HCT116 (cell line): ENCODE measurements at regions not wholly inside any gene's neighbourhood (a gene's known extent, or its start where the extent isn't known, plus 50 kb on each side); places are given as distances from the start of the nearest gene placed in this dataset.

Experiments used
- ATAC-seq: fragments of 200-7000 bp; cut with Tn5 transposase; 2 replicates; pipeline ENCODE4 v1.9.1; 2020; ENCODE audit warnings: mild to moderate bottlenecking, moderate library complexity
- BruUV-seq: library from RNA; stranded (reverse); fragments of 400-500 nt; replicated peaks from 2 replicates; lab custom pipeline; 2021; lab: Mats Ljungman, UMichigan
- CTCF ChIA-PET: fragments of 300-600 bp; sonication (Branson Sonifier 250); formaldehyde crosslinking; loops from one replicate; lab custom pipeline; 2021; ENCODE audit warnings: antibody characterized with exemption; lab: Charles Lee
- POLR2A ChIA-PET: fragments of 300-600, 350-600 bp; sonication (Branson Sonifier 250); formaldehyde crosslinking; loops from one replicate; lab custom pipeline; 2021; ENCODE audit warnings: antibody characterized with exemption; lab: Charles Lee
- RAD21 ChIA-PET, 2 experiments: fragments of 300-600 bp; sonication (Branson Sonifier 250); formaldehyde crosslinking; loops; one replicate each; lab custom pipeline; 2023; ENCODE audit warnings: low total read pairs in 2 of 2; ENCODE audit not compliant: uncharacterized antibody in 2 of 2, unreplicated experiment in 2 of 2, low non-redundant PET in 1 of 2; lab: Charles Lee
- DNase-seq: peaks from one replicate; pipeline ENCODE4 v3.0.0-alpha.2; 2010; ENCODE audit warnings: low read depth, low spot score
- H2AFZ ChIP-seq: fragments of 200-600 bp; shearing (Covaris generic), sonication (generic); 2 replicates; pipeline ENCODE4 v1.6.1; 2017; ENCODE audit warnings: low read depth, mixed run types, mixed read lengths, antibody characterized with exemption, low read length; ENCODE audit not compliant: poor library complexity, severe bottlenecking
- H3K27ac ChIP-seq: 2 replicates; pipeline ENCODE4 v1.5.1; 2012; ENCODE audit warnings: low read depth, low read length
- H3K27me3 ChIP-seq: fragments of 200-600 bp; sonication (generic); 2 replicates; pipeline ENCODE4 v1.6.1; 2016; ENCODE audit warnings: mixed run types, low read length, mixed read lengths; ENCODE audit not compliant: insufficient read depth
- H3K36me3 ChIP-seq, 2 experiments: fragments of 200-500 bp in 1 of 2; fragments of 200-600 bp in 1 of 2; sonication (Bioruptor generic) in 1 of 2; sonication (generic) in 1 of 2; 2 replicates each; pipeline versions ENCODE4 v1.5.1 to v1.6.1; 2014 to 2016; ENCODE audit warnings: low read length in 2 of 2, inconsistent platforms in 1 of 2, mixed read lengths in 1 of 2, mixed run types in 1 of 2; ENCODE audit not compliant: insufficient read depth in 2 of 2, control insufficient read depth in 1 of 2
- H3K4me1 ChIP-seq, 2 experiments: fragments of 200-600 bp in 1 of 2; sonication (generic) in 1 of 2; 2 replicates each; pipeline versions ENCODE4 v1.5.1 to v1.6.1; 2012 to 2017; ENCODE audit warnings: low read length in 2 of 2, inconsistent platforms in 1 of 2, mild to moderate bottlenecking in 1 of 2, mixed read lengths in 1 of 2, mixed run types in 1 of 2, moderate library complexity in 1 of 2; ENCODE audit not compliant: insufficient read depth in 2 of 2, control insufficient read depth in 1 of 2
- H3K4me2 ChIP-seq: fragments of 200-600 bp; sonication (generic); 2 replicates; pipeline ENCODE4 v1.6.1; 2017; ENCODE audit warnings: mixed run types, low read length, mixed read lengths
- H3K4me3 ChIP-seq, 2 experiments: fragments of 200-600 bp in 1 of 2; sonication (generic) in 1 of 2; replicated peaks in 1 of 2; 2 replicates each; pipeline ENCODE4 v1.5.1; 2011 to 2016; ENCODE audit warnings: low read length in 2 of 2, control low read depth in 1 of 2, low read depth in 1 of 2, mild to moderate bottlenecking in 1 of 2, mixed read lengths in 1 of 2, mixed run types in 1 of 2
- H3K79me2 ChIP-seq: fragments of 200-600 bp; sonication (generic); 2 replicates; pipeline ENCODE4 v1.6.1; 2017; ENCODE audit warnings: mild to moderate bottlenecking, mixed run types, low read length, moderate library complexity, mixed read lengths; ENCODE audit not compliant: insufficient read depth
- H3K9ac ChIP-seq: fragments of 200-600 bp; sonication (generic); 2 replicates; pipeline ENCODE4 v1.6.1; 2016; ENCODE audit warnings: low read length, mixed read lengths
- H3K9me2 ChIP-seq: fragments of 200-600 bp; sonication (generic), shearing (Covaris generic); 2 replicates; pipeline ENCODE4 v1.6.1; 2017; ENCODE audit warnings: mixed run types, mild to moderate bottlenecking, moderate library complexity; ENCODE audit not compliant: insufficient read depth
- H3K9me3 ChIP-seq, 2 experiments: fragments of 200-500 bp in 1 of 2; fragments of 200-600 bp in 1 of 2; sonication (Bioruptor generic) in 1 of 2; sonication (generic) in 1 of 2; 2 replicates each; pipeline ENCODE4 v1.6.1; 2014 to 2017; ENCODE audit warnings: low read length in 2 of 2, mixed read lengths in 2 of 2, inconsistent platforms in 1 of 2, low read depth in 1 of 2, mild to moderate bottlenecking in 1 of 2, mixed run types in 1 of 2, moderate library complexity in 1 of 2; ENCODE audit not compliant: control insufficient read depth in 1 of 2, insufficient read depth in 1 of 2
- H4K20me1 ChIP-seq: fragments of 200-600 bp; sonication (generic), shearing (Covaris generic); 2 replicates; pipeline ENCODE4 v1.6.1; 2017; ENCODE audit warnings: mixed run types, mild to moderate bottlenecking, moderate library complexity; ENCODE audit not compliant: insufficient read depth
- EGR1 ChIP-seq: IDR thresholded peaks from 2 replicates; pipeline ENCODE4 v1.6.1; 2012; ENCODE audit warnings: low read depth
- ELF1 ChIP-seq: IDR thresholded peaks from 2 replicates; pipeline ENCODE4 v1.6.1; 2012; ENCODE audit warnings: low read depth, borderline replicate concordance
- EZH2 ChIP-seq: fragments of 200-600 bp; sonication (generic); IDR thresholded peaks from 2 replicates; pipeline ENCODE4 v1.6.1; 2017; ENCODE audit warnings: antibody characterized with exemption, mixed run types
- EZH2phosphoT487 ChIP-seq: fragments of 200-600 bp; IDR thresholded peaks from 2 replicates; pipeline ENCODE4 v1.6.1; 2018; ENCODE audit warnings: antibody characterized with exemption, borderline replicate concordance
- FOSL1 ChIP-seq: IDR thresholded peaks from 2 replicates; pipeline ENCODE4 v1.6.1; 2012; ENCODE audit warnings: low read depth
- JUND ChIP-seq: IDR thresholded peaks from 2 replicates; pipeline ENCODE4 v1.6.1; 2012
- POLR2A ChIP-seq: IDR thresholded peaks from 2 replicates; pipeline ENCODE4 v1.7.0; 2011; ENCODE audit warnings: borderline replicate concordance; ENCODE audit not compliant: insufficient read depth, insufficient read length; ENCODE audit errors: extremely low read depth
- POLR2AphosphoS5 ChIP-seq: IDR thresholded peaks from 2 replicates; pipeline ENCODE4 v1.6.1; 2011; ENCODE audit warnings: mild to moderate bottlenecking, low read depth, low read length, moderate library complexity
- SIN3A ChIP-seq: IDR thresholded peaks from 2 replicates; pipeline ENCODE4 v1.6.1; 2012; ENCODE audit warnings: low read depth
- SRF ChIP-seq: IDR thresholded peaks from 2 replicates; pipeline ENCODE4 v1.6.1; 2012; ENCODE audit warnings: low read depth
- YY1 ChIP-seq: IDR thresholded peaks from 2 replicates; pipeline ENCODE4 v1.6.1; 2011; ENCODE audit warnings: low read length, low read depth, moderate library complexity, mild to moderate bottlenecking; ENCODE audit not compliant: insufficient replicate concordance; ENCODE audit errors: extremely low read depth
- ZFX ChIP-seq: fragments of 450-650 bp; IDR thresholded peaks from 2 replicates; pipeline ENCODE4 v1.6.1; 2017
- ZNF274 ChIP-seq: fragments of 200-500 bp; sonication (Bioruptor generic); IDR thresholded peaks from 2 replicates; pipeline ENCODE4 v1.6.1; 2014; ENCODE audit warnings: mild to moderate bottlenecking, low read depth, low read length, inconsistent platforms
- intact Hi-C: fragments of 100-400 bp; cut with micrococcal nuclease; formaldehyde crosslinking; loops from 2 replicates; pipeline ENCODE4 v1.10.0; 2022
- TF ChIP-seq, protein P1 (sequence below), 3 experiments: fragments of 200-600 bp in 1 of 3; sonication (generic) in 1 of 3; IDR thresholded peaks in 2 of 3; conservative IDR thresholded peaks in 1 of 3; 2 replicates each; pipeline ENCODE4 v1.5.1; 2012 to 2017; ENCODE audit warnings: low read depth in 2 of 3, low read length in 2 of 3, antibody characterized with exemption in 1 of 3, borderline replicate concordance in 1 of 3, control low read depth in 1 of 3, mild to moderate bottlenecking in 1 of 3, mixed read lengths in 1 of 3, mixed run types in 1 of 3, moderate library complexity in 1 of 3; ENCODE audit not compliant: insufficient read depth in 1 of 3
- TF ChIP-seq, protein P2 (sequence below): IDR thresholded peaks from 2 replicates; pipeline ENCODE4 v1.6.1; 2012
- TF ChIP-seq, protein P3 (sequence below): IDR thresholded peaks from 2 replicates; pipeline ENCODE4 v1.6.1; 2012; ENCODE audit warnings: low read depth

DNA sequence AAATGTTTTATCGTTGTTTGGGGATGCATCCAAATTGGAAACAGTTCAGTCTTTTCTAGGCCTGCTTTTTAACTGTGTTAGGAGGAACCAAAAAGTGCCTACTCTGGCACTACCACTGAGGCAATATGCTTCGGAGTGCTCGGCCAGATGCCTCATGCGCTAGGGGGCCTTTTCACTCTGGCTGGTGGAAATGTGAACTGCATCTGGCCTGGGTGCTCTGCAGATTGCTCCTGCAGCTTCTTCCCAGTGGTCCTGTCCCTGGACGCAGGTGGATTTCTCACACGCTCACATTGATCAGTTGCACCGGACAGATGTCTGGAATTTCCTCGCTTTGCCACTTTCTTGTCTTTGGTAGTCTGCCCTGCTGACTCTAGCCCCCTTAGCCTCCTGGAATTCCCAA is 330.2 kb upstream of the FMN2 start:
- H3K9me2 ChIP-seq = no peaks in the 10 kb centered on the region
- H3K9me3 ChIP-seq = peaks cover 0 to 9% of the 10 kb centered on the region in 2 experiments; a peak in 3 of 4 replicates
- H3K79me2 ChIP-seq = no peaks in the 10 kb centered on the region
- POLR2A ChIA-PET = no interaction called here
- TF ChIP-seq EZH2phosphoT487 (no peak), EGR1 (no peak), ZFX (no peak), JUND (no peak), POLR2A (no peak), EZH2 (no peak), ELF1 (no peak)
- TF ChIP-seq, protein P1, sequence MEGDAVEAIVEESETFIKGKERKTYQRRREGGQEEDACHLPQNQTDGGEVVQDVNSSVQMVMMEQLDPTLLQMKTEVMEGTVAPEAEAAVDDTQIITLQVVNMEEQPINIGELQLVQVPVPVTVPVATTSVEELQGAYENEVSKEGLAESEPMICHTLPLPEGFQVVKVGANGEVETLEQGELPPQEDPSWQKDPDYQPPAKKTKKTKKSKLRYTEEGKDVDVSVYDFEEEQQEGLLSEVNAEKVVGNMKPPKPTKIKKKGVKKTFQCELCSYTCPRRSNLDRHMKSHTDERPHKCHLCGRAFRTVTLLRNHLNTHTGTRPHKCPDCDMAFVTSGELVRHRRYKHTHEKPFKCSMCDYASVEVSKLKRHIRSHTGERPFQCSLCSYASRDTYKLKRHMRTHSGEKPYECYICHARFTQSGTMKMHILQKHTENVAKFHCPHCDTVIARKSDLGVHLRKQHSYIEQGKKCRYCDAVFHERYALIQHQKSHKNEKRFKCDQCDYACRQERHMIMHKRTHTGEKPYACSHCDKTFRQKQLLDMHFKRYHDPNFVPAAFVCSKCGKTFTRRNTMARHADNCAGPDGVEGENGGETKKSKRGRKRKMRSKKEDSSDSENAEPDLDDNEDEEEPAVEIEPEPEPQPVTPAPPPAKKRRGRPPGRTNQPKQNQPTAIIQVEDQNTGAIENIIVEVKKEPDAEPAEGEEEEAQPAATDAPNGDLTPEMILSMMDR (IDR thresholded peaks at IDR 0.05 in 2 of 3, conservative IDR thresholded peaks at IDR 0.05 in 1 of 3; ENCODE audit: borderline replicate concordance in 1 of 3, insufficient read depth in 1 of 3, low read depth in 2 of 3, low read length in 2 of 3) = no peak
- TF ChIP-seq, all 23 proteins: peak for 0
- ChIA-PET RAD21 (no interaction called here), CTCF (no interaction called here)
- Histone ChIP-seq H4K20me1 (no peaks in the 10 kb centered on the region), H3K36me3 (no peaks in the 10 kb centered on the region), H3K4me1 (no peaks in the 10 kb centered on the region), H2AFZ (no peak overlapping the region), H3K9ac (no peak overlapping the region), H3K27ac (no peak overlapping the region), H3K4me3 (no peak overlapping the region), H3K27me3 (no peaks in the 10 kb centered on the region), H3K4me2 (no peak overlapping the region)
- BruUV-seq = no TSS peak
- DNase-seq = no peak
- ATAC-seq = no peak
- intact Hi-C loops = no loop called here

DNA sequence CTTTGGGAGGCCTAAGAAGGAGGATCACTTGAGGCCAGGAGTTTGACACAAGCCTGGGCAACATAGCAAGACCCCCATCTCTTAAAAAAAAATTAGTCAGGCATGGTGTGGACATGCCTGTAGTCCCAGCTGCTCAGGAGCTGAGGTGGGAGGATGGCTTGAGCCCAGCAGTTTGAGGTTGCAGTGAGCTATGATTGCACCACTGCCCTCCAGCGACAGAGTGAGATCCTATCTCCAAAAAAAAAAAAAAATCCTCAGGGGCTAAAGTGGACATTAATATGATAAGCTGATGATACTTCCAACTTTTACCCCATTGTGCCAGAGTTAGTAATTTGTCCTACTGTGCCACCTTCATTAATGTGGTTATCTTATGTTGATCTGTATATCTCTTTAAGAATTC is 327.8 kb upstream of the FMN2 start:
- Histone ChIP-seq H2AFZ (no peak overlapping the region), H3K36me3 (no peaks in the 10 kb centered on the region), H3K4me3 (no peak overlapping the region), H3K27ac (no peak overlapping the region), H3K79me2 (no peaks in the 10 kb centered on the region), H3K9me3 (peaks cover 0 to 9% of the 10 kb centered on the region in 2 experiments; a peak in 3 of 4 replicates), H3K4me1 (no peaks in the 10 kb centered on the region), H4K20me1 (no peaks in the 10 kb centered on the region), H3K27me3 (no peaks in the 10 kb centered on the region), H3K9me2 (no peaks in the 10 kb centered on the region), H3K4me2 (no peak overlapping the region), H3K9ac (no peak overlapping the region)
- intact Hi-C loops = no loop called here
- DNase-seq (no peak), ATAC-seq (no peak)
- POLR2A ChIA-PET = no interaction called here
- RAD21 ChIA-PET = no interaction called here
- CTCF ChIA-PET = no interaction called here
- no TSS peak for BruUV-seq
- TF ChIP-seq EGR1 = no peak
- TF ChIP-seq, protein P2, sequence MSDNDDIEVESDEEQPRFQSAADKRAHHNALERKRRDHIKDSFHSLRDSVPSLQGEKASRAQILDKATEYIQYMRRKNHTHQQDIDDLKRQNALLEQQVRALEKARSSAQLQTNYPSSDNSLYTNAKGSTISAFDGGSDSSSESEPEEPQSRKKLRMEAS = no peak
- TF ChIP-seq ZNF274 = no peak
- no peak for TF ChIP-seq YY1
- TF ChIP-seq, protein P3, sequence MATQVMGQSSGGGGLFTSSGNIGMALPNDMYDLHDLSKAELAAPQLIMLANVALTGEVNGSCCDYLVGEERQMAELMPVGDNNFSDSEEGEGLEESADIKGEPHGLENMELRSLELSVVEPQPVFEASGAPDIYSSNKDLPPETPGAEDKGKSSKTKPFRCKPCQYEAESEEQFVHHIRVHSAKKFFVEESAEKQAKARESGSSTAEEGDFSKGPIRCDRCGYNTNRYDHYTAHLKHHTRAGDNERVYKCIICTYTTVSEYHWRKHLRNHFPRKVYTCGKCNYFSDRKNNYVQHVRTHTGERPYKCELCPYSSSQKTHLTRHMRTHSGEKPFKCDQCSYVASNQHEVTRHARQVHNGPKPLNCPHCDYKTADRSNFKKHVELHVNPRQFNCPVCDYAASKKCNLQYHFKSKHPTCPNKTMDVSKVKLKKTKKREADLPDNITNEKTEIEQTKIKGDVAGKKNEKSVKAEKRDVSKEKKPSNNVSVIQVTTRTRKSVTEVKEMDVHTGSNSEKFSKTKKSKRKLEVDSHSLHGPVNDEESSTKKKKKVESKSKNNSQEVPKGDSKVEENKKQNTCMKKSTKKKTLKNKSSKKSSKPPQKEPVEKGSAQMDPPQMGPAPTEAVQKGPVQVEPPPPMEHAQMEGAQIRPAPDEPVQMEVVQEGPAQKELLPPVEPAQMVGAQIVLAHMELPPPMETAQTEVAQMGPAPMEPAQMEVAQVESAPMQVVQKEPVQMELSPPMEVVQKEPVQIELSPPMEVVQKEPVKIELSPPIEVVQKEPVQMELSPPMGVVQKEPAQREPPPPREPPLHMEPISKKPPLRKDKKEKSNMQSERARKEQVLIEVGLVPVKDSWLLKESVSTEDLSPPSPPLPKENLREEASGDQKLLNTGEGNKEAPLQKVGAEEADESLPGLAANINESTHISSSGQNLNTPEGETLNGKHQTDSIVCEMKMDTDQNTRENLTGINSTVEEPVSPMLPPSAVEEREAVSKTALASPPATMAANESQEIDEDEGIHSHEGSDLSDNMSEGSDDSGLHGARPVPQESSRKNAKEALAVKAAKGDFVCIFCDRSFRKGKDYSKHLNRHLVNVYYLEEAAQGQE = no peak
- TF ChIP-seq EZH2 = no peak
- TF ChIP-seq SIN3A = no peak
- no peak for TF ChIP-seq ZFX
- no peak for TF ChIP-seq FOSL1
- no peak for TF ChIP-seq SRF
- no peak for TF ChIP-seq POLR2AphosphoS5
